ENCODE measurements at regions not wholly inside any gene's neighbourhood (a gene's known extent, or its start where the extent isn't known, plus 50 kb on each side); places are given as distances from the start of the nearest gene placed in this dataset.

DNA sequence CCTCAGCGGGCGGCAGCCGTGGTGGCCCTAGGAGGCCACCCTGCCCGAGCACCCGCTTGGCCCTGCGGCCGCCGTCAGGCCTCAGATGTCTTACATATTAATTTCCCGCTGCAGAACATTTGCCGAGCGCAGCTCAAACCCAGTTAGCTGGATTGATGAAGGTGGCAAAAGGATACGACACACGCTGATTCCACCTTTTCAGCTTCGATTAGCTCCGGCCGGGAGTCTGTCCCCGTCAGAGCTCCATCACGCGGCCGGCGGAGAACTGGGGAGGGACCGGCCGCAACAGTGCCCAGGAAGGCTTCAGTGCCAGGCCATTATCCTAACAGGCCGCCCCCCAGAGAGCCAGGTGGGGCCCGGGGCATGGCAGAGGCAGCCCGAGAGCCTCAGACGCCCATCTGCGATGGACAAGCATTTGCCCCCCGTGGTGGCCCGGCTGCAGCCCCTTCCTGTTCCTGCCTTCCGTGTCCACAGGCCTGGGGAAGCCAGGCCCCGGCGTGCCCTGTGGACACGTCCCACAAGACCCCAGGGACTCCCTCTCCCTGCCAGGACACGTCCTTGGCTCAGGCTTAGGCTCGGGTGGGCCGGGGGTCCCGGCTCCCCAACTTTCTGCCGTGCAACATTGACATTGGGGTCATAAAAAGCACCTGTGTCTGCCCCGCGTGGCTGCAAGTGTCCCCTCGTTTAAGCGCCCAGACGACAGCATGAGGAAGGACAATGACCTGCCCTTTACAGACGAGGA is 133.8 kb upstream of the NKX1-1 start:
- H3K4me1 ChIP-seq (replicated peaks in 1 of 2; ENCODE audit: control insufficient read depth in 2 of 2, insufficient read depth in 2 of 2, low read length in 2 of 2), result peaks cover 3 to 67% of the 10 kb centered on the region in 2 experiments; a peak in 4 of 5 replicates
- H3K9me1 ChIP-seq (ENCODE audit: control insufficient read depth, insufficient read depth, low read length), result no peaks in the 10 kb centered on the region
- no peaks in the 10 kb centered on the region for H3K36me3 ChIP-seq (ENCODE audit: control insufficient read depth, insufficient read depth, low read length)
- H3K79me2 ChIP-seq (ENCODE audit: control insufficient read depth, insufficient read depth, low read length), result no peaks in the 10 kb centered on the region
- TF ChIP-seq ZBTB7A (IDR thresholded peaks at IDR 0.05; ENCODE audit: borderline replicate concordance, control insufficient read depth, low read depth, low read length) (0 out of 2 replicates have a peak, but pooled peaks have one; percentile 9), ZNF232 (CRISPR knock-in tag; IDR thresholded peaks at IDR 0.05) (no peak), CHD4 (IDR thresholded peaks at IDR 0.05; ENCODE audit: insufficient read depth, insufficient replicate concordance, low read depth, low read length, poor library complexity, severe bottlenecking) (no peak)
- peak overlapping the region in 1 of 2 experiments; percentile 82; a peak in 2 of 4 replicates for H3K9ac ChIP-seq (ENCODE audit: insufficient read depth in 1 of 2, low read depth in 2 of 2, low read length in 2 of 2)
- DNase-seq (ENCODE audit: extremely low read depth in 1 of 4, low spot score in 3 of 4) (no peak), FAIRE-seq (no peak), ATAC-seq (no peak)
- intact Hi-C loops (cut with micrococcal nuclease), result no loop called here
- ChIA-PET CTCF (ENCODE audit: low intra/inter-chr PET ratio) (no interaction called here), POLR2A (interaction anchor here (1.2 kb wide), 1 partner anchor 32 kb away, joined by 3 read pairs; no protein-coding TSS in a partner anchor)
- no peak overlapping the region for H3K27ac ChIP-seq (ENCODE audit: extremely low read depth, low read depth, low read length)
- 31% methylated on average over 43 of the region's 45 CpGs for WGBS (ENCODE audit: insufficient coverage, low coverage, missing lambda C conversion rate)
- H3K4me3 ChIP-seq, result no peak overlapping the region
- no peak overlapping the region for H3K4me2 ChIP-seq (ENCODE audit: insufficient read depth, low read length)
- H3K9me3 ChIP-seq (replicated peaks; ENCODE audit: control insufficient read depth, insufficient read depth, low read depth, low read length), result no peaks in the 10 kb centered on the region
- in situ Hi-C loops (cut with MboI), result no loop called here
- H4K20me1 ChIP-seq (replicated peaks; ENCODE audit: control insufficient read depth, insufficient read depth, low read length), result peaks cover 9% of the 10 kb centered on the region
- peak overlapping the region; percentile 28; the same call in 1 of the 2 replicates for H2AFZ ChIP-seq (ENCODE audit: low read depth, low read length)
- BruUV-seq (replicated peaks), result no TSS peak
- peaks cover 40 to 80% of the 10 kb centered on the region in 2 experiments; a peak in 4 of 5 replicates for H3K27me3 ChIP-seq (ENCODE audit: control insufficient read depth in 2 of 2, insufficient read depth in 2 of 2, low read length in 2 of 2)

Data from K562 (cell line).